Activated CD8-positive, alpha-beta memory T cell treated with anti-CD3 and anti-CD28 coated beads for 36 hours (primary cell): ENCODE measurements at regions not wholly inside any gene's neighbourhood (a gene's known extent, or its start where the extent isn't known, plus 50 kb on each side); places are given as distances from the start of the nearest gene placed in this dataset.

ENCODE experiments used
- CTCF ChIA-PET: fragments of 350-600 bp; sonication (Branson Sonifier 250); formaldehyde crosslinking; loops from one replicate; lab custom pipeline; 2021; ENCODE audit warnings: antibody characterized with exemption; lab: Charles Lee
- POLR2A ChIA-PET: fragments of 350-600 bp; sonication (Branson Sonifier 250); formaldehyde crosslinking; loops from one replicate; lab custom pipeline; 2021; ENCODE audit warnings: antibody characterized with exemption; lab: Charles Lee

- POLR2A ChIA-PET: no interaction called here
Observed at GRCh38 chr13:26992951-26993719, 178.5 kb downstream of the USP12 start.

GRCh38 chr13:26991508-26992181 is 180.0 kb downstream of the USP12 start:
- ChIA-PET CTCF (no interaction called here), POLR2A (no interaction called here)

More at GRCh38 chr13:26992951-26993719, 178.5 kb downstream of the USP12 start:
- CTCF ChIA-PET: interaction anchor here (0.5 kb wide), 1 partner anchor 1760 kb away, joined by 4 read pairs; no protein-coding TSS in a partner anchor

GRCh38 chr13:26989957-26990713 is 181.5 kb downstream of the USP12 start:
- CTCF ChIA-PET: interaction anchor here (0.9 to 1.5 kb wide), 3 partner anchors 210 to 372 kb away, joined by 3 to 5 read pairs (median 3); no protein-coding TSS in a partner anchor
- POLR2A ChIA-PET: no interaction called here

GRCh38 chr13:26989261-26989956 is 182.2 kb downstream of the USP12 start:
- ChIA-PET POLR2A (no interaction called here), CTCF (interaction anchor here (0.9 to 1.7 kb wide), 4 partner anchors 210 to 373 kb away, joined by 3 to 5 read pairs (median 4); no protein-coding TSS in a partner anchor)

- CTCF ChIA-PET: interaction anchor here (1.3 to 1.7 kb wide), 4 partner anchors 296 to 374 kb away, joined by 3 to 5 read pairs (median 4); no protein-coding TSS in a partner anchor
- POLR2A ChIA-PET: no interaction called here
Observed at GRCh38 chr13:26988059-26988769, 183.4 kb downstream of the USP12 start.

- ChIA-PET POLR2A (no interaction called here), CTCF (interaction anchor here (0.6 to 1.7 kb wide), 5 partner anchors 296 to 375 kb away, joined by 3 to 5 read pairs (median 3); no protein-coding TSS in a partner anchor)
Observed at GRCh38 chr13:26987486-26988013, 184.1 kb downstream of the USP12 start.

GRCh38 chr13:26985285-26985878 is 186.2 kb downstream of the USP12 start:
- POLR2A ChIA-PET: interaction anchor here (0.6 kb wide), 1 partner anchor 292 kb away, joined by 4 read pairs; no protein-coding TSS in a partner anchor
- CTCF ChIA-PET: interaction anchor here (0.5 to 4.2 kb wide), 23 partner anchors 11 to 462 kb away, joined by 3 to 59 read pairs (median 3); no protein-coding TSS in a partner anchor

- ChIA-PET POLR2A (no interaction called here), CTCF (interaction anchor here (1.4 to 4.2 kb wide), 4 partner anchors 12 to 377 kb away, joined by 3 to 59 read pairs (median 7); no protein-coding TSS in a partner anchor)
Observed at GRCh38 chr13:26984337-26984736, 187.3 kb downstream of the USP12 start.

GRCh38 chr13:26983543-26984320 is 187.9 kb downstream of the USP12 start:
- POLR2A ChIA-PET: no interaction called here
- CTCF ChIA-PET: interaction anchor here (4.2 kb wide), 1 partner anchor 377 kb away, joined by 59 read pairs; no protein-coding TSS in a partner anchor

GRCh38 chr13:26980099-26981031 is 191.2 kb downstream of the USP12 start:
- ChIA-PET POLR2A (no interaction called here), CTCF (interaction anchor here (0.6 to 1.4 kb wide), 2 partner anchors 381 to 386 kb away, joined by 3 to 4 read pairs; no protein-coding TSS in a partner anchor)

- ChIA-PET POLR2A (no interaction called here), CTCF (interaction anchor here (1.3 to 1.4 kb wide), 2 partner anchors 379 to 382 kb away, joined by 4 read pairs; no protein-coding TSS in a partner anchor)
Observed at GRCh38 chr13:26979334-26979733, 192.3 kb downstream of the USP12 start.

- CTCF ChIA-PET: interaction anchor here (0.7 to 1.3 kb wide), 3 partner anchors 147 to 384 kb away, joined by 3 to 4 read pairs (median 4); no protein-coding TSS in a partner anchor
- POLR2A ChIA-PET: interaction anchor here (0.7 kb wide), 1 partner anchor 133 kb away, joined by 8 read pairs; no protein-coding TSS in a partner anchor
Observed at GRCh38 chr13:26978081-26978860, 193.3 kb downstream of the USP12 start.

GRCh38 chr13:26977541-26977940 is 194.1 kb downstream of the USP12 start:
- ChIA-PET POLR2A (no interaction called here), CTCF (interaction anchor here (0.7 kb wide), 1 partner anchor 385 kb away, joined by 4 read pairs; no protein-coding TSS in a partner anchor)

GRCh38 chr13:26976313-26976712 is 195.3 kb downstream of the USP12 start:
- ChIA-PET CTCF (no interaction called here), POLR2A (no interaction called here)
